ENCODE measurements at regions not wholly inside any gene's neighbourhood (a gene's known extent, or its start where the extent isn't known, plus 50 kb on each side); places are given as distances from the start of the nearest gene placed in this dataset.
"Not testable (repeated sequence)": the region's sequence is repeated elsewhere in the genome, so short reads cannot be mapped to it uniquely, and the experiment has no call there.

DNA sequence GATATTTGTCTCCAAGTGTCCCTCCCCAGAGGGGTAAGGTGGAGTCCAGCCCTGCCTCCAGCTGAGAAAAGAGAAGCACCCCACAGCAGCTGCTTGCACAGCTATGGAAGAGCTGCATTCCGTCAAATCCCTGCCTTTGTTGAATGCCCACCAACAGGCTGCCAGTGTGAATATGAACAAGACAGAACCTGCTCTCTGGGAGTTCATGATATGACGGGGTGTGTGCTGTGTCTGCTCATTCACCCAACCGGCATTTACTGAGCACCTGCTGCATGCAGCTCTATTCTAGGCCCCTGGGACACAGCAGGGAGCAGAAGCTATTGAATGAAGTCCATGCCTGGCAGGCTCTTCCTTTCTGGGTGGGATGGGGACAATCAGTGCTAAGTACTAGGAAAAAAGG lies 238.8 kb downstream of the GADD45G start:
- no peak for DNase-seq

DNA sequence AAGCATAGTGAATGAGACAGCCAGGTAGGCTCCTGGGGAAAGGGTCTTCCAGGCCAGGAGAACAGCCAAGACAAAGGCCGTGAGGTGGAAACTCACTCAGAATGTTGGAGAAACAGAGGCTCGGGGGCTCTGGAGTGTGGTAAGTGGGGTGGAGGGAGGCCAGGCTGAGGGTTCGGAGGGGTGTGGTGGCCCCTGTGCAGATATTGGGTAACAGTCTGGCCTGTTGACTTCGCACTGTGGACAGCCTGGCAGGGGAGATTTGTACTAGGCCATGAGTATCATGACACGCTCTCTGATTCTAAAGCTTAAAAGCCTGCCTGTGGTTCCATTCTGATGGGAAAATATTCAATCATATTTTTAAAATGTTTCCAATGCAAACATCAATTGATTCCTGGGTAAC lies 239.3 kb downstream of the GADD45G start:
- no peak for DNase-seq

DNA sequence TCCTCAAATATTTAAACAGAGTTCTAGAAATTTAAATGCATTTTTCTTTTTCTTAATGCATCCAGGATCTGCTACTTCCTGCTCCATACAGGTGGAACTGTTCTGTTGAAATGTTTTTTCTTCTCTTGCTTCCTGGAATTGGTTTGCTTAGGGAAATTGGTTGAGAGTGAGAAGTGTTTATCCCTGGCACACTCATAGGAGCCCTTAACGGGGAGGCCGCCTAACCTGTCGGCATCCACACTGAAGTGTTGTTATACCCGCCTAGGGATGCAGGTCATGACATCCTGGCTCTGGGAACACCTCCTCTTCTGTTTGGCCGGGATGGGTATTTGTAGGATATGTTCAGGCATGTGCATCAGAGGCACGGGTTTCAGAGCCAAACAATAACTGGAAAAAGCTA lies 239.7 kb downstream of the GADD45G start:
- no peak for DNase-seq

DNA sequence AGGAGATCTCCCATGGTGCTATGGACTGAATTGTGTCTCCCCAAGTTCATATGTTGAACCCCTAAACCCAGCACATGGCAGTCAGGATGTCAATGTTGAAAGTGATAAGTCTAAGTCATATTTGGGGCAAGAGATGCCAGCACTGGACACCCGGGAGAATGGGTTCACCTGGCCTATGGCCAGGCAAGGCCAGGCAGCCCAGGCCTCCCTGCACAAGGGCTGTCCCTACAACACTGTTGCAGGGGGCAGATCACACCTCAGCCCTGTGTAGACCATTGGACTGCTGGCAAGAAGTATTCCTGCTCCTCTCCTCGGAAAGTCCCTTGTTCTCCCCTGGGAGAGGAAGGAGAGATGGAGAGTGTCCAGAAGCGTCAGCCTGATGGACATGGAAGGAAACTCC lies 240.5 kb downstream of the GADD45G start:
- DNase-seq, result no peak

DNA sequence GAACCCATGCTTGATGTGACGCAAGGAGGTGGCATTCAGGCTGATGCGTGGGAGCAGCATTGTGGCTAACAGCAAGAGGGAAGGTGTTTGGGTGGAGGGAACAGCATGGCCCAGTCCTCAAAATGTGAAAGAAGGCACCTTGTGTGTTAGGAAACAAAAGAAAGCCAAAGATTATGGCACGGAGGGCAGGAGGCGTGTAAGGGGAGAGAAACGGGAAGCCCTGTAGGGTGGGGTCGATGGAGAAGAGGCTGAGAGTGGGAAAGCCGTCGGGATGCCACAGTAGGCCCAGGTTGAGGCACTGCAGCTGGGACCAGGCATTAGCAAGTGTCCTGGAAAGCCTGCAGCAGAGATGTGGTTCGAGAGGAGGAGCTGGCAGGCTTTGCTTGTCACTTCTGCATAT lies 241.1 kb downstream of the GADD45G start:
- DNase-seq, result no peak

DNA sequence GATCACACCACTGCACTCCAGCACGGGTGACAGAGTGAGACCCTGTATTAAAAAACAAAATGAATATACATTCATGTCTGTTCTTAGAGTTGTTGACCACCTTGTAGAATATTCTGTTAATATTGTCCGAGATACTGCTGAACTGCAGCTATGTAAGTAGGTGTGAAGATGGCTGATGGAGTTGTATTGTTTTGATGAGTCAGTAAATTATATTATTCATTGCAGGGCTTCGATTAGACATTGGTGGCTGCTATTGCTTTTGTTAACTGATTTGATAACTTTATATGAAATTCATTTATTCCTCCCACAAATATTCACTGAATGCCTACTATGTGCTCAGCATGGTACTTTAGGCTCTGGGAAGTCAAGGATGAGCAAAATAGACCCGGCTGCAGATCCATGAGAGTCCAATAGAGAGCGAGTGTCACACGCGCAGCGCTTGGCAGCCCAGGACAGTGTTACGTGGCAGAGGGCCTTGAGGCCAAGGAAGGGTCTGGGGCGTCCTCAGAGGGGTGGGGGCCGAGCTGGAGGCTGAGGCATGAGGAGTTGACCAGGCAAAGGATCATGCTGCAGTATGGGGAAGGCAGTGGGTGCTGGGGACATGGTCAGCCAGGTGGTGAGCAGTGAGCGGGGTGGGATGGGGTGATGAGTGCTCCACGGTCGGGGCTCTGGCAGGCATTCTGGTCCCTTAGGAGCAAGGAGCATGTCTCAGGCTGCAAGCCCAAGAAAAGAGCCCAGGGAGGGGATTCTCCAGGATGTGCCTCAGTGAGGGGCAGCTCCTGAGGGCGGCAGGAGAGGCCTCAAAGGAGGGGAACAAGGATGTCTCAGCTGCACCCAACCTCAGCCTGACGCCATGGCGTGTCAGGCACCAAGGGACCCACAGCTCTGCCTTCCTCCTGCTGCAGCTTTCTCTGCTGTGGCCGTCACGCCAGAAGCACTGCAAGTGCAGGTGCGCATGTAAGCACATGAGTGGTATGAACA lies 243.5 kb downstream of the GADD45G start:
- no peak for DNase-seq

DNA sequence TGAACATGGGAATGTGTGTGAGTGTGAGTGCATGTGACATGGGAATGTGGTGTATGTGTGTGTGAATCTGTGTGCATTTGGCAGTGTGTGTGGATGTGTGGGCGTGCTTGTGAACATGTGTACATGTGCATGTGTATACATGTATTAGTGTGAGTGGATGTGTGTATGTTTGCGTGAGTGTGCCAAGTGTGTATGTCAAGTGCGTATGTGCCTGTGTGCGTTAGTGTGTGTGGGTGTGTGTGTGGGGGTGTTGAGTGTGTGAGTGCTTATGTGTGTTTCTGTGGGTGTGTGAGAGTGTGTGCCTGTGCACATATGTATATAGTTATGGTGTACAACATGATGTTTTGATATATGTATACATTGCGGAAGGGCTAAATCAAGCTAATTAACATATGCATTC lies 244.3 kb downstream of the GADD45G start:
- DNase-seq, result no peak

DNA sequence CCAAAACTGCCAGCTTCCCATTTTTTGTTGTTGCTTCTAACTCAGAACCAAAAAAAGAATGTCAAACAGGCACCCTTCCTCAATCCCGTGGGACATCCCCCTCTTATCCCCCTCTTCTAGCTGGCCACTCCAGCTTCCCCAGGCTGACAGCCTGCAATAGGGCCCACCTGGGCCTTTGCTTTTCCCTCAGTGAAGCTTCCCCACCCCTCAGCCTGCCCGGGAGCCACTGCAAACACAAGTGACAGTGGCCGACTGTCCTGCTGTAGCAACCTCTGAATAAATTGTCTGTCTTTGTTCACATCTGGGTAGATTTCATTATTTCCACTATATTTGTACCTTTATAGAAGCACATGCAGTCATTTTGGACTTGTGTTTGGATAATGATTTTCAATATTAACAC lies 245.3 kb downstream of the GADD45G start:
- no peak for DNase-seq

DNA sequence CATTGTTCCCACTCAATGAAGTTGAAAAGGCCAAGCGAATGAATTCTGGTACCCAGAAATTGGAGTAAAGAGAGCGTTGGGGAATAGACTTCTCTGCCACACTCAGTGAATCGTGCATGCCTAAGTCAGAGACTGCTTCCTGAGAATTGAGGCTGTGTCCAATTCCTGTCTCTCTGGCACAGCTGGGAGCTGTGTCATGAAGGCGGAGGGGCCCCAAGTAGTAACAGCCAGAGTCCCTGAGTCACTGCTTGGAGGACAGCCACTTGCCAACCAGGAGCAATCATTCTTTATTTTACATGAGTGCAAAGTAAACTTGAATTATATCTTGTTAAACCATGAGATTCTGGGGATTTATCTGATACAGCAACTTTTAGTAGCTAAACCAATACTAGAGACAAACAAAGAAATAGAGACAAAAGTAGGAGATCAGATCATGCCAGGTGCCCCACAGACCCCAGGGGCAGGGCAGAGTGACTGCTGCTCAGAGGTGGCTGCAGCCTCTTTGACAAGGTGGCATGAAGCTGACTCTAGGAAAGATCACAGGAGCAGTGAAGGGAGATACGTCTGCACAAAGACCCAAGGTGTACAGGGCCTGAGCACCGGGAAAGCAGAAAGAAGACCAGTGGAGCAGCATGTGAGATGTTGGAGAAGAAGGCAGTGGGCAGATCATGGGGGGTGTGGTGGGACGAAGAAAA lies 246.0 kb downstream of the GADD45G start:
- no peak for DNase-seq

DNA sequence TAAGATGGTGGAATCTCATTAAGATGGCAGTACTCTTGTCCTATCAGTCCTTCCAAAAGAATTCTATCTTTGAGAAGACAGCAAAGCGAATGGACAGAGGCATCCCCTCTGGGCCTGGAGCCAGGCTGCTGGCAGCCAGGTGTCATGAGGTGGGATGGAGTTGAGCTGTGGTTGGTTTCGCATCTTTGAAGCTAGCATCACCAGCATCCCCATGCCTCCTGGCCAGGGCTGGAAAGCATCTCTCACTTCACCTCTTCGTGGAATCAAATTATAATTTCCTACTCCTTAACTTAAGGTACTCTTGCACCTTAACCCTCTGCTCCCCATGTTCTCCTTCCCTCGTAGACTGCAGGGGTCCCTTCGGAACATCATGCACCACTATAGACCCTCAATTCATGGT lies 248.3 kb downstream of the GADD45G start:
- DNase-seq, result no peak

DNA sequence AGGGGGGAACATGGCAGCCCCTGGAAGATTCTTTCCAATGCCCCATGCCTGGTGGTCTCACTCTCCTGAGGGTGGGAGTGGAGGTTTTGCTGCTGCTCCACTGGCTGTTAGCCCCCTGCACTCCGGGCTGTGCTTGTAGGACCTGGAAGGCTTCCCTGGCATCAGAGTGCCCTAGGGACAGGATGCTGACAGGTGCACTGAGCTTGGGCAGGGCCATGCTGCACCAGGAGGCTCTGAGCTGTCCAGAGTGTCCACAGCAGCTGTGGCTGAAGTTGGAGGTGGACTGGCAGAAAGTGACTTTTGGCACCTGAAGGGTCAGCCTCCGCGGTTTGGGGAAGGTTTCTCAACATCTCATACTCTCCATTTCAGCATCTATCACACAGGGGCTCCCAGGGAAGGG lies 249.1 kb downstream of the GADD45G start:
- DNase-seq, result no peak

DNA sequence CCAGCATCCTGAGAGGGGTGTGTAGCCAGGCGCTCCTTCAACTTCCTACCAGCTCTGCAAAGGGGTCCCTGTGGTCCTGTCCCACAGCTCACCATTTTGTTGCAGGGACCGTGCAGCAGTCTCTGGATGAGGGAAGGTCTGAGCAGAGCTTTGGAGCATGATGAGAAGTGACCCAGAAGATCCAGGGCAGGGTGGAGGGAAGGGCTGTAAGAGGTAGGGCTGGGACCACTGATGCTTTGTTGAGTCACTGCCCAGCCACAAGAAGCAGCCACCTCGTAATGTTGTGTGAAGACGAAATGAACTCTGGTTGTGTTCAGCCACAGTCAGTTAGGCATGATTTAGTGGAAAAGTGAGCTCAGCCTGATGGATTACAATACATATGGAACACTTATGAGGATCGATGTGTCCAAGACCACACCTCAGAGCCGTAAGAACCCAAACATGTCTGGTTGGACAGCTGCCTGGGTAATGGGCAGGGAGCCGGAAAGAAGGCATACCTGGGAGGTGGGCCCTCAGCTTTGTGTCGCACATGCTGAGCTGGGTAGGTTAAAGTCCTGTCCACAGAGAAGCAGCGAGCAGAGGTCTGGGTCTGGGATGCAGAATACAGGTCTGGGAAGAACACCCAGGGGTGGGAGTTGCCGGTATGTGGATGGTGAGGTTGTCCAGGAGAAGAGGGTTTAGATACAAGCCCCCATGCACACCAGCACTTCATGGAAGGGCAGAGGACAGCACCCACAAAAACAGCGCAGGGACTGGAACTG lies 250.1 kb downstream of the GADD45G start:
- no peak for DNase-seq

DNA sequence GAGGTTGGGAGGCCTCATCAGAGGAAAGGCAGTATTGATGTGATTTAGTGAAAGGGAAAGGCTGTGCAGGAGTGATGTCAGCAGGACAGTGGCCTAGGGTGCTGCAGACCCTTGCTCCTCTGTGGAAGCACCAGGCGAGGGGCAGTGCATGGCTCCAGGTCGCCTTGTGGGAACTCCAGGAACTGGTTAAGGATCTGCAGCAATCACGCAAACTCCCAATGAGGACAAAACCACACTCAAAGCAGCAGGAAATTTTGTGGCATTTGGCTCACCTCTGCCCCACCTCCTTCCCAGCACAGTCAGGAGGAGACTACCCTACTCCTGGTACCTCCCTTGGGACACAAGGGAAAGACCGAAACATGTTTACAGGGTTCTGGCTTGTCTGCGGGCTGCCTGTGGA lies 251.5 kb downstream of the GADD45G start:
- DNase-seq, result not testable (repeated sequence)

DNA sequence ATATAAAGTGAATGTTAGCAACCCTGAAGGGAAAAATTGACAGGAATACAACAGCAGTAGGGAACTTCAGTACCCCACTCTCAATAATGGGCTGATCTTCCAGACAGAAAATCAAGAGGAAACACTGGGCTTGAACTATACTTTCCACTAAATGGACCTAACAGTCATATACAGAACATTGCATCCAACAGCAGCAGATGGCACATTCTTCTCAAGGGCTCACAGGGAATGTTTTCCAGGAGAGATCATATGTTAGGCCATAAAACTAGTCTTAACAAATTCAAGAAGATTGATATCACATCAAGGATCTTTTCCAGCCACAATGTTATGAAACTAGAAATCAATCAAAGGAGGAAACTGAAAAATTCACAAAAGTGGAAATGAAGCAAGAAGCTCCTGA lies 252.1 kb downstream of the GADD45G start:
- DNase-seq, result not testable (repeated sequence)

DNA sequence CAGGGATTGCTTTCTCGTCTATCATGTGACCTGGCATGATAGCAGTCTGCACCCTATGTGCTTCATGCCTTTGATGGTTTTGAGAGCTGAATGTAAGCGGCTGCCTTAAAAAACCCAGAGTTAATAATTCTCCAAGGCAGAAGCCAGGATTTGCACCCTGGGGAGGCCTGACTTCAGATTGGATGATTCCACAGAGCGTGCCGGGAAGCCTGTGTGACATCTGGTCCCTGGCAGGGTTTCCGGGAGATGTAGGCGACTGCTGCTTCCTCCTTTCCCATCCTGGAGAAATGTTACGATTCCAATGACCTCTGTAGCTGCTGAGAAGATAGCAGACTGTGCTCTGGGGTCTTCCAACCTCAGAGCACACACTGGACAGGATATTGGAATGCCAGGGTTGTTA lies 255.0 kb downstream of the GADD45G start:
- not testable (repeated sequence) for DNase-seq

DNA sequence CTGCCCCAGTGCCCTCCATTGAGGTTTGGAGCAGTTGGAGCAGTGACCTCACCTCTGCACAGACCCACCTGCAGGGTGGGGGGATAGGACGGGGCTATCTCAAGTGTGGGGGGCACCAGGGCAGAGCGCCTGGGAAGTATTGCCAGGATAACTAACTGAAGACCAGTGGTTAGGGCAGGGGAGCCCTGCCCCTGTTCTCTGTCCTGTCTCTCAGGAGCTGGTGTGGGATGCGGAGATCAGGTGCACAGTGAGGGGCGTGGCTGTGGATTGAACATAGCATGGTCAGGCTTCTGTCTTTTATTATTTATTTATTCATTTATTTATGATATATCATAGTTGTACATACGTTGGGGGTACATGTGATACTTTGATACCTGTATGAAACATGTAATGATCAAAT lies 256.6 kb downstream of the GADD45G start:
- not testable (repeated sequence) for DNase-seq

DNA sequence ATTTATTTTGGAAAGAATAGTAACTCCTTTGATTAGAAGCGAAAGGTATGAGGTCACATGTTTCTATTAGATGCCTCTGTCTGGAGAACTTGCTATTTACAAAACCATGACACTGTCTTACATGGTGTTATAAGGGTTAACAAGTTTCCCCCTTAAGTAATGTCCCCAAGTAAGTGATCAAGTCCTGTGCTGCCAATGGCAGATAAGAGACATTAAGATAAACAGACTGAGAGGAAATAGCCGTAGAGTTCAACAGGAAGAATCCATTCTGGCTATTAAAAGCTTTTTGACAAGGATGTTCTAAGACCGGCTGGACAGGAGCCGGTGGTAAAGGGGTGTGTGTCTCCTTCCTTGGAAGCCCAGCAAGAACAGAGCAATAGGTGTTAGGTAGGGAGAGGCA lies 257.5 kb downstream of the GADD45G start:
- no peak for DNase-seq

DNA sequence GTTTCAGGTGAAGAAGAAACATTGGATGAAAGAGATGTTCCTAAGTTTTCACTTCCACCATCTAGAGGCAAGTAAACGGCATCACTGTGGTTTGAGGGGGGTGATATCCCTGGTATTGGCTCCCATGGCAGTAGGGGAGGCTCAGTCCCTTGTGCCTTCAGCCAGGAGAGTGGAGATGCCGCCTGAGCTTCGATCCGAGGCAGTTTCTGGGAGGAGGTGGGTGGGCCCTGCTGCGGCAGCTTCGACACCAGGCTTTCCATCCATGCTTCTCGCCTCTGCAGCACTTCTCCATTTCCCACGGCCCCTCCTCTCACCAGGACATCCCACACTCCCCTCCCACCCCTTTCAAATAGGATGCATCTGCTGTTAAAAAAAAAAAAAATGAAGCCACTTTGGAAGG lies 258.3 kb downstream of the GADD45G start:
- DNase-seq, result no peak

DNA sequence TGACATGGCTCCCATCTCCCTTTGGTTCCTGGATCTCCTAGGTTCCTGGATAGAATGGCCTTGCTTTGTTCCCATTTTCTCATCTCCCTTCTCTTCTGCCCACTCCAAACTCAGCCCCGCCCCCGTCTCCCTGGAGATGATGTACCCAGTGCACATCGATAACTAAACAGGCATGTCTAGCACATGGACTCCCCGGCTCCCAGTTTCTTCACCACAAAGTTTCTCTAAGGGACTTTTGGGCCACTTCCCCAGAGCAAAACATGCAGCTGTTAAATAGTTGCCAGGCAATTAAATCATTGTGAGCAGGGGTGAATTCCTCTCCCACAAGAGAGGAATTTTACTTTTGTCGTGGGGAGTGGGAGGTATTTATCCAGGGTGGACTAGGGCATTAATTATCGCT lies 259.0 kb downstream of the GADD45G start:
- DNase-seq, result no peak

DNA sequence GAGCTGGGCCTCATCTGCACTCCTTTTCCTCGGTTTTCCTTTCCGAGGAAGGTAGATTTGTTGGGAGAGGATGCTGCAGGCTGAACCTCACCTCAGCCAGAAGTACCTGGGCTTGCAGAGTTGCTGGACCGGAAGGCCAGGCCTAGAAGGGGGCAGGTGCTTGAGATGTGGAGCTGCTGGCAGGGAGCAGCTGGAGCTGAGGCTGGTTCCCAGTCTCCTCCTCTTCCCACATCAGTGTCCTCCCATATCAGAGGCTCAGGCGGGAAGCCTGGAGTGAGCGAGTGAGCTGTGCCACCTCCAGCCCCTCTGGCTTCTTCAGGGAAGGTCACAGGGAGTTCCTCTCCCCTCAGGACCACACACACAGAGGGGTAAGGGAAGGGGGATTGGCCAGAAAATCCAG lies 259.4 kb downstream of the GADD45G start:
- no peak for DNase-seq

DNA sequence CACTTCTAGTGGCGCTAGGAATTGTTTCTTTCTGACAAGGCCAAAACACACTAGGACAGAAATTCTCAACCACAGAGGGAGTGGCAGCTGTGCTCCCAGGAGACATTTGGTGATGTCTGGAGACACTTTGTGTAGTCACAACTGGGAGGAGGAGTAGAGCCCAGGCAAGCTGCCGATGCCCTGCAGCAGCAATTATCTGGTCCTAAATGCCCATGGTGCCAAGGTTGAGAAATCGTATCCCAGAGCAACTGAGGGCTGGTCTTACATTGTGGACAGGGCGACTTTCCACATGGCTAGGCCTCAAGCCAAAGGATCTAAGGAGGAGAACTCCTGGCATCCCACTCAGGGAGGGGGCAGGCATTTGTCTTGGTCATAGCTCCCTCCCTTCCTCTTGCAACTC lies 259.9 kb downstream of the GADD45G start:
- DNase-seq, result no peak

DNA sequence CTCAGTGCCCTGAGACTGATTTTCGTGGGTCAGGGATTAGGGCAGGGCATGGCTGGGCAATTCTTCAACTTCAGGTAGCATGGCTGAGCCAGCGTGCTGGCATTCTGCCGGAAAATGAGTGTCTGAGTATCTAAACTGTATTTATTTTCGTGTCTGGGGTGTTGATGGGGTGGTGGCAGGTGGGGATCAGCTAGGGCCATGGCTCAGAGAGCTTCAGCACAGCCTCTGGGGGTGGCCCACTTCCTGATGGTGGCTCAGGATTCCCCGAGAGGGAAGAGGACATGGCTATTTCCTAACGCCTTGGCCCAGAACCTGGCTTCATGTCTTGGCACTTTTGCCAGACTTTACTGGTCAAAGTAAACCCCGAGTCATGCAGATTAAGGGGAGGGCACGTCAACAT lies 260.5 kb downstream of the GADD45G start:
- DNase-seq, result no peak

DNA sequence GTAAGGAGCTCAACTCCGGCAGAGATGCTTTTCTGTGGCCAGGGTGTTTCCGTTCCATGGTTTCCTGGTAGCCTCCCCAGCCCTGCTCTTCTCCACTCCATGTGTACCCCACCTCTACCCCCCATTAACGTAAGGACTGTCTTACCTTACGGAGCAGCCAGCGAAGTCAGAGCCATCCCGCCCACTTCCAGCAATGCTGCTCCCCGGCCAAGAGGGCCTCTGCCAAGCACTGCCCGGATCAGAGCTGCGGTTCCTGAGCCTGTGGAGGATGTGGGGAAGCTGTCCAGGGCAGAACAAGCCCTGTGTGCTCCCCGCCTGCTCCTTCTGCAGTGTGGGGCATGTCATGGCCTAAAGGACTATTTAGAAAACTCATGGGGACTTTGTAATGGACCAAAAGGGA lies 261.2 kb downstream of the GADD45G start:
- DNase-seq, result no peak

Measured in T-helper 1 cell (primary cell).